HepG2 (cell line): ENCODE measurements at regions not wholly inside any gene's neighbourhood (a gene's known extent, or its start where the extent isn't known, plus 50 kb on each side); places are given as distances from the start of the nearest gene placed in this dataset.

Source experiments
- ATAC-seq: fragments of 200-7000 bp; cut with Tn5 transposase; 3 replicates; pipeline ENCODE4 v1.9.1; 2020; ENCODE audit warnings: mild to moderate bottlenecking, moderate library complexity
- BruUV-seq: library from RNA; stranded (reverse); fragments of 400-500 nt; replicated peaks from 2 replicates; lab custom pipeline; 2021; lab: Mats Ljungman, UMichigan
- CTCF ChIA-PET: fragments of 300-600 bp; formaldehyde crosslinking; extraction: SDS; loops from one replicate; lab custom pipeline; 2021; ENCODE audit warnings: low total read pairs, inconsistent platforms, low intra/inter-chr PET ratio; lab: Yijun Ruan, JAX
- POLR2A ChIA-PET: fragments of 350-600 bp; sonication (Branson Sonifier 250); formaldehyde crosslinking; loops from one replicate; lab custom pipeline; 2020; ENCODE audit warnings: antibody characterized with exemption, inconsistent platforms; lab: Yijun Ruan, JAX
- DNase-seq: peaks from one replicate; pipeline ENCODE4 v3.0.0-alpha.2; 2015; ENCODE audit warnings: low spot score
- FAIRE-seq: peaks from 3 replicates; lab custom pipeline; 2011; peaks lifted over from hg19 to GRCh38; lab: Jason Lieb, UNC
- H2AFZ ChIP-seq: one replicate; pipeline ENCODE4 v1.6.1; 2011; ENCODE audit warnings: low read length, inconsistent platforms
- H3K27ac ChIP-seq: fragments of 300-600 bp; 3 replicates; pipeline ENCODE4 v1.8.0; 2011; ENCODE audit warnings: mixed run types, mild to moderate bottlenecking, mixed read lengths, low read length, inconsistent platforms; ENCODE audit not compliant: insufficient read depth; ENCODE audit errors: extremely low read length
- H3K27me3 ChIP-seq, 2 experiments: fragments of 200-600 bp in 1 of 2; 2 replicates in 1 of 2; 3 replicates in 1 of 2; pipeline versions ENCODE4 v1.6.0 to v1.8.0; 2011; ENCODE audit warnings: low read length in 2 of 2, mild to moderate bottlenecking in 2 of 2, moderate library complexity in 2 of 2, inconsistent platforms in 1 of 2; ENCODE audit not compliant: insufficient read depth in 2 of 2, control insufficient read depth in 1 of 2
- H3K36me3 ChIP-seq, 2 experiments: fragments of 200-600 bp in 1 of 2; replicated peaks in 1 of 2; 2 replicates in 1 of 2; 3 replicates in 1 of 2; pipeline versions ENCODE4 v1.5.1 to v1.8.0; 2011; ENCODE audit warnings: low read length in 2 of 2, inconsistent platforms in 1 of 2; ENCODE audit not compliant: insufficient read depth in 2 of 2, control insufficient read depth in 1 of 2
- H3K4me1 ChIP-seq: 2 replicates; pipeline ENCODE4 v1.5.1; 2012; ENCODE audit warnings: low read length, inconsistent platforms; ENCODE audit not compliant: insufficient read depth
- H3K4me2 ChIP-seq: 2 replicates; pipeline ENCODE4 v1.6.0; 2011; ENCODE audit warnings: low read depth, low read length, inconsistent platforms
- H3K4me3 ChIP-seq, 3 experiments: fragments of 200-600 bp in 1 of 3; sonication (generic), shearing (Covaris generic) in 1 of 3; replicated peaks in 1 of 3; 2 replicates each; pipeline ENCODE4 v1.5.1; 2011 to 2016; ENCODE audit warnings: low read length in 3 of 3, inconsistent platforms in 2 of 3, low read depth in 2 of 3, mild to moderate bottlenecking in 2 of 3, control low read depth in 1 of 3, mixed read lengths in 1 of 3; ENCODE audit not compliant: insufficient read depth in 1 of 3
- H3K79me2 ChIP-seq: one replicate; pipeline ENCODE4 v1.6.1; 2011; ENCODE audit warnings: low read length, inconsistent platforms; ENCODE audit not compliant: insufficient read depth
- H3K9ac ChIP-seq: 2 replicates; pipeline ENCODE4 v1.6.0; 2011; ENCODE audit warnings: mild to moderate bottlenecking, low read depth, low read length, inconsistent platforms; ENCODE audit not compliant: insufficient read depth
- H3K9me3 ChIP-seq: 2 replicates; pipeline ENCODE4 v1.5.1; 2012; ENCODE audit warnings: mild to moderate bottlenecking, low read length
- H4K20me1 ChIP-seq: 2 replicates; pipeline ENCODE4 v1.6.0; 2011; ENCODE audit warnings: inconsistent platforms, mild to moderate bottlenecking, low read length, moderate library complexity; ENCODE audit not compliant: insufficient read depth
- E2F5 ChIP-seq: sonication (generic); formaldehyde crosslinking; conservative IDR thresholded peaks from 2 replicates; pipeline ENCODE4 v1.4.0; 2020; ENCODE audit warnings: missing genetic modification reagents
- KDM3A ChIP-seq: IDR thresholded peaks from 2 replicates; pipeline ENCODE4 v1.6.1; 2018; ENCODE audit warnings: low read depth, missing compliant biosample characterization
- MAFF ChIP-seq: IDR thresholded peaks from 2 replicates; pipeline ENCODE4 v1.6.1; 2011; ENCODE audit warnings: low read depth, low read length, improper control_type of control experiment
- MAFK ChIP-seq, 2 experiments: IDR thresholded peaks in 1 of 2; conservative IDR thresholded peaks in 1 of 2; 2 replicates each; pipeline ENCODE4 v1.6.1; 2011; ENCODE audit warnings: improper control_type of control experiment in 2 of 2, low read length in 2 of 2
- MIER2 ChIP-seq: IDR thresholded peaks from 2 replicates; pipeline ENCODE4 v1.6.1; 2016; ENCODE audit warnings: missing biosample characterization, missing genetic modification reagents
- MTERF4 ChIP-seq: sonication (generic); formaldehyde crosslinking; IDR thresholded peaks from 2 replicates; pipeline ENCODE4 v1.8.0; 2023; ENCODE audit warnings: mild to moderate bottlenecking, missing genetic modification reagents
- PRPF4 ChIP-seq: fragments of 200-400 bp; formaldehyde crosslinking; IDR thresholded peaks from 2 replicates; pipeline ENCODE4 v1.6.1; 2016; ENCODE audit warnings: low read length, low read depth; ENCODE audit not compliant: poor library complexity, severe bottlenecking
- RFX3 ChIP-seq: IDR thresholded peaks from 2 replicates; pipeline ENCODE4 v1.6.1; 2016; ENCODE audit warnings: missing biosample characterization, missing genetic modification reagents
- SMAD9 ChIP-seq: sonication (generic); formaldehyde crosslinking; IDR thresholded peaks from 2 replicates; pipeline ENCODE4 v1.5.1; 2020; ENCODE audit warnings: mild to moderate bottlenecking, missing genetic modification reagents
- THAP11 ChIP-seq: IDR thresholded peaks from 2 replicates; pipeline ENCODE4 v1.6.1; 2016; ENCODE audit warnings: missing biosample characterization, missing genetic modification reagents
- ZNF34 ChIP-seq: sonication (generic); formaldehyde crosslinking; IDR thresholded peaks from 2 replicates; pipeline ENCODE4 v1.4.0; 2020; ENCODE audit warnings: mild to moderate bottlenecking, missing genetic modification reagents, borderline replicate concordance
- WGBS: methylation state at CpG from one replicate; pipeline ENCODE4 v1.1.6; 2017; ENCODE audit warnings: low lambda C conversion rate; 5-methylcytosine and 5-hydroxymethylcytosine counted together
- in situ Hi-C: cut with HindIII; loops from 2 replicates; pipeline ENCODE4 v1.10.0; 2017; ENCODE audit warnings: low pct_unique_long_range_greater_than_20kb; ENCODE audit not compliant: extremely low pct_ligation_motif_present
- intact Hi-C: fragments of 100-400 bp; cut with micrococcal nuclease; formaldehyde crosslinking; loops from one replicate; pipeline ENCODE4 v1.10.0; 2022; ENCODE audit not compliant: unreplicated experiment

- BruUV-seq = no TSS peak
- CTCF ChIA-PET = no interaction called here
- Histone ChIP-seq H3K4me1 (no peaks in the 10 kb centered on the region), H3K27me3 (peaks cover 0 to 17% of the 10 kb centered on the region in 2 experiments; a peak in 4 of 5 replicates), H3K9me3 (no peaks in the 10 kb centered on the region), H3K79me2 (no peaks in the 10 kb centered on the region), H3K4me3 (no peak overlapping the region), H3K36me3 (no peaks in the 10 kb centered on the region), H2AFZ (no peak overlapping the region), H3K4me2 (no peak overlapping the region), H3K27ac (no peak overlapping the region), H3K9ac (no peak overlapping the region), H4K20me1 (no peaks in the 10 kb centered on the region)
- ATAC-seq (no peak), DNase-seq (no peak), FAIRE-seq (no peak)
- intact Hi-C loops (no loop called here), in situ Hi-C loops (no loop called here)
- TF ChIP-seq E2F5 (CRISPR knock-in tag) = no peak
- no peak for TF ChIP-seq MIER2 (CRISPR knock-in tag)
- no peak for TF ChIP-seq KDM3A (CRISPR knock-in tag)
- no peak for TF ChIP-seq THAP11 (CRISPR knock-in tag)
- no peak for TF ChIP-seq MTERF4
- no peak for TF ChIP-seq RFX3 (CRISPR knock-in tag)
- peak; percentile 65 for TF ChIP-seq MAFF
- TF ChIP-seq PRPF4 = no peak
- no peak for TF ChIP-seq ZNF34 (CRISPR knock-in tag)
- TF ChIP-seq SMAD9 = no peak
- TF ChIP-seq MAFK (conservative IDR thresholded peaks at IDR 0.05 in 1 of 2, IDR thresholded peaks at IDR 0.05 in 1 of 2; ENCODE audit: low read length in 2 of 2) = peak in 1 of 2 experiments; percentile 78; a peak in 2 of 4 replicates
- POLR2A ChIA-PET = no interaction called here
- 37% methylated on average over 12 of the region's 12 CpGs for WGBS
These were observed 297.9 kb downstream of the BMP7 start for GRCh38 chr20:56968376-56969048.
